ENCODE measurements at regions not wholly inside any gene's neighbourhood (a gene's known extent, or its start where the extent isn't known, plus 50 kb on each side); places are given as distances from the start of the nearest gene placed in this dataset.

DNA sequence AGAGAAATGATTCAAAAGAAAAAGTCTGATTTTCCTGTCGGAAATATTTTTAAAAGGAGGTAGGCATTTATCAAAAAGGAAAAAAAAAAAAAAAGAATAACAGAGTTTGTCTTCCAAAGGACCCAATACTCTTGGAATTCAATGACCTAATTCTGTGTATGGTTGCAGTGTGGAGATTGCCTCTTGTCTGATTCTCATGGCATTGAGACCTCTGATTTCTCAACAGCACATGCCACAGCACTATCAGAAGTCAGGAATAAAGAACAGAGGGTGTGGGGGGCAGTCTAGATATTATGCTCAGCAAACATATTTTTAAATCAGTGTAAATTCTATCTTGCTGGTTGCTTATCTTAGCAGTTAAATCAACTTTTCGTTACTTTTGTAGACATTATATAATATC, 81.3 kb upstream of the SOX9 start:
- TF ChIP-seq, protein P1, sequence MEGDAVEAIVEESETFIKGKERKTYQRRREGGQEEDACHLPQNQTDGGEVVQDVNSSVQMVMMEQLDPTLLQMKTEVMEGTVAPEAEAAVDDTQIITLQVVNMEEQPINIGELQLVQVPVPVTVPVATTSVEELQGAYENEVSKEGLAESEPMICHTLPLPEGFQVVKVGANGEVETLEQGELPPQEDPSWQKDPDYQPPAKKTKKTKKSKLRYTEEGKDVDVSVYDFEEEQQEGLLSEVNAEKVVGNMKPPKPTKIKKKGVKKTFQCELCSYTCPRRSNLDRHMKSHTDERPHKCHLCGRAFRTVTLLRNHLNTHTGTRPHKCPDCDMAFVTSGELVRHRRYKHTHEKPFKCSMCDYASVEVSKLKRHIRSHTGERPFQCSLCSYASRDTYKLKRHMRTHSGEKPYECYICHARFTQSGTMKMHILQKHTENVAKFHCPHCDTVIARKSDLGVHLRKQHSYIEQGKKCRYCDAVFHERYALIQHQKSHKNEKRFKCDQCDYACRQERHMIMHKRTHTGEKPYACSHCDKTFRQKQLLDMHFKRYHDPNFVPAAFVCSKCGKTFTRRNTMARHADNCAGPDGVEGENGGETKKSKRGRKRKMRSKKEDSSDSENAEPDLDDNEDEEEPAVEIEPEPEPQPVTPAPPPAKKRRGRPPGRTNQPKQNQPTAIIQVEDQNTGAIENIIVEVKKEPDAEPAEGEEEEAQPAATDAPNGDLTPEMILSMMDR (IDR thresholded peaks at IDR 0.05), result no peak
- TF ChIP-seq POLR2A (IDR thresholded peaks at IDR 0.05), result no peak
